ENCODE measurements at regions not wholly inside any gene's neighbourhood (a gene's known extent, or its start where the extent isn't known, plus 50 kb on each side); places are given as distances from the start of the nearest gene placed in this dataset.
A peak's percentile ranks its signal among the peaks of the same experiment; 100 is the strongest.

DNA sequence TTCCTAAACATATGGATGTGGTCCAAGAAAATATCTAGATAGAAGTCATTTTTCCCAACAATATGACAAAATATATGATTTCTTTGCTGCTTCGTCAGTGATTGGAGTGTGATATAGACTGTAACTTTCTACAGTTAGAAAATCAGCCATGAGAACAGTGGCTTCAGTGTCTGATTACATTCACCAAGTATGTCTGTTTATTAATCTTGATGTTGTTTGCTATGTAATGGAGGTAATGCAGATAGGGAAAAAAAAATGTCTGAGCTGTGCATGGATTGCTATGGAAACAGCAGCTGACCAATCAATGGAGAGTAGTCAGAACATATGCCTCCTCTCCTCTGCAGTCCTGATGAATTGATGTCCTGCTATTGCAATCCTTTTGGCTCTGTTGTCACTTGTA is 72.3 kb upstream of the GAP43 start:
- Mint-ChIP-seq H3K4me1 (no peaks in the 10 kb centered on the region), H3K9me3 (no peaks in the 10 kb centered on the region), H3K36me3 (ENCODE audit: low read depth) (no peaks in the 10 kb centered on the region), H3K27me3 (peaks cover 14% of the 10 kb centered on the region), H3K4me3 (no peak overlapping the region), H3K27ac (no peak overlapping the region)
- no peak for ATAC-seq (replicated peaks)

DNA sequence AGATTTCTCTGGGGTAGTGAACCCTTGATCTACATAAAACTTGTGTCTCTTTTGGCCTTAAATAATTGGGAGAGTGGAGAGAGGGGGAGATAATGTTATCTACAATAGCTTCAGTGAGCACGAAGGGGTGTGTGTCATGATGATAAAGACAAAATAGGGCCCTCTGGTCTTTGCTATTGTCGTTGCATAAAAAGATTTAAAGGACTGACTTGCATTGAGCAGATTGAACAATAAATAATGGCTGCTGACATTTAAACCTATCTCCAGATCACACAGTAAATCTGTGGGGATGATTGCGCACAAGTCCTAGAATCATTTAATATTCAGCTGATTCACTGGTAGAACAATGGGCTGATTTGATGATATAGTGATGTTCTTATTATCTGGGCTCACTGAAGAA is 71.3 kb upstream of the GAP43 start:
- Mint-ChIP-seq H3K9me3 (no peaks in the 10 kb centered on the region), H3K27ac (no peak overlapping the region), H3K4me1 (no peaks in the 10 kb centered on the region), H3K36me3 (ENCODE audit: low read depth) (no peaks in the 10 kb centered on the region), H3K27me3 (peaks cover 14% of the 10 kb centered on the region), H3K4me3 (no peak overlapping the region)
- no peak for ATAC-seq (replicated peaks)

DNA sequence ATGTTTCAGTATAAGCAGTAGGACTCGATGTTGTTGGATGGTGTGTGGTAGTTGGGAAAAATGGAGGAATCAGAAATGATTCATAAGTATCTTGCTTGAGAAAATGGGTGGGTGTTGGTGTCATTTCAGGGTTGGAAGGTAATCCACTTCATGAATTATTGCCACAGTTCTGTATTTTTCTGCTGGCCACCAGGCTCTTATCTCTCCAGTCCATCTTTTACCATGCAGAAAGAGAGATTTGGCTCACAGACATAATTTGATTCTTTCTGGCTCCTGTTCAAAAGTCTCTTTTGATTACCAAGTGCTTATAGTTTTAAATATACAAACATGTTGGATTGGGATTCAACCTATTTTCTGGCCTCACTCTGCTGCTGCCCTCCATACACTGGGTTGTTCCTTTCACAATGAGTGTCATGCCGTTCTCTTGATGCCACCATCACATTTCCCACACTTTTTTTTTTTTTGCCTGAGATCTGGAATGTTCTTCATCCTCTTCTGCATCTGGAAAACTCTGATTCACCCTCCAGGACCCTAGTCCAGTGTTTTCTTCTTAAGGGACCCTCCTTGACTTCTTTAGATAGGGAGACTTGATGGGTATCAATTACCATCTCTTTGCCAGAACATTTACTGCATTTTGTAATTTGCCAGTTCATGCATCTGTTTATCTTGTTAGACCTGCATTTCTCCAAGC is 69.4 kb upstream of the GAP43 start:
- no peak overlapping the region for H3K4me3 Mint-ChIP-seq
- no peaks in the 10 kb centered on the region for H3K9me3 Mint-ChIP-seq
- no peak for ATAC-seq (replicated peaks)
- no peaks in the 10 kb centered on the region for H3K36me3 Mint-ChIP-seq (ENCODE audit: low read depth)
- no peaks in the 10 kb centered on the region for H3K4me1 Mint-ChIP-seq
- peaks cover 14% of the 10 kb centered on the region for H3K27me3 Mint-ChIP-seq
- H3K27ac Mint-ChIP-seq = no peak overlapping the region

DNA sequence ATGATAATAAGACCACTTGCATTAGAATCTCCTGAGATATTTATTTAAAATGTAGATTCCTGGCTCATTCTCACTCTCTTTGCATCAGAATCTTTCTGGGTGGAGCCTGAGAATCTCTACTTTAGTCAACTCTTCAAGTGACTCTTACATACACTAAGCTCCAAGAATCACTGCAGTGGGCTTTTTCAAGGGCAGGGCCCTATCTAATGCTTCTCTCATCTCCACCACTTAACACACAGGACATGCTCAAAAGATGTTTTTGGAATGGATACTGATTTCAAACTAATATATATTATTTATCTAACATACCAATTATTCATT is 68.9 kb upstream of the GAP43 start:
- H3K4me3 Mint-ChIP-seq = no peak overlapping the region
- H3K9me3 Mint-ChIP-seq = no peaks in the 10 kb centered on the region
- H3K4me1 Mint-ChIP-seq = no peaks in the 10 kb centered on the region
- no peaks in the 10 kb centered on the region for H3K36me3 Mint-ChIP-seq (ENCODE audit: low read depth)
- peaks cover 14% of the 10 kb centered on the region for H3K27me3 Mint-ChIP-seq
- H3K27ac Mint-ChIP-seq = no peak overlapping the region
- no peak for ATAC-seq (replicated peaks)

- H3K4me3 Mint-ChIP-seq = no peak overlapping the region
- no peaks in the 10 kb centered on the region for H3K36me3 Mint-ChIP-seq (ENCODE audit: low read depth)
- H3K9me3 Mint-ChIP-seq = peaks cover 3% of the 10 kb centered on the region
- H3K27ac Mint-ChIP-seq = no peak overlapping the region
- ATAC-seq (replicated peaks) = peak; percentile 85
- H3K4me1 Mint-ChIP-seq = no peaks in the 10 kb centered on the region
- H3K27me3 Mint-ChIP-seq = peaks cover 29% of the 10 kb centered on the region
These were observed 60.6 kb upstream of the GAP43 start for GRCh38 chr3:115562636-115563267.

DNA sequence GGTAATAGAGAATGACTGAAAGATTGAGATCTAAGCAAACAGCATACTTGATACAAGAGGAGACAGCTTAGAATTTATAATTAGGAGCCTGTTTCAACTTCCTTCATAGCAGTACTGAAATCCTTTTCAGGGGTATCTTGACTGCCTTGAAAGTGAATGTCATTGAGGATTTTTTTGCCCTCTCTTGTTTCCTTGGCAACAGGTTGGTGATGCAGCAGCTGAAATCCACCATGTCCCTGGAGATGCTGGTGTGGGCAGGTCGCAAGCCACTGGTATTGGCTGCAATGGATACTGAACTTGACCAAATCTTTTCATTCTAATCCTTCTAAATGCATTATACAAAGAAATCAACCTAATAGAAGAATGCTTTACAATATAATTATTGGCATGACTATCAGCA is 59.3 kb upstream of the GAP43 start:
- H3K9me3 Mint-ChIP-seq = peaks cover 3% of the 10 kb centered on the region
- H3K27me3 Mint-ChIP-seq = peaks cover 29% of the 10 kb centered on the region
- no peaks in the 10 kb centered on the region for H3K4me1 Mint-ChIP-seq
- no peak overlapping the region for H3K4me3 Mint-ChIP-seq
- H3K27ac Mint-ChIP-seq = no peak overlapping the region
- no peaks in the 10 kb centered on the region for H3K36me3 Mint-ChIP-seq (ENCODE audit: low read depth)
- no peak for ATAC-seq (replicated peaks)

DNA sequence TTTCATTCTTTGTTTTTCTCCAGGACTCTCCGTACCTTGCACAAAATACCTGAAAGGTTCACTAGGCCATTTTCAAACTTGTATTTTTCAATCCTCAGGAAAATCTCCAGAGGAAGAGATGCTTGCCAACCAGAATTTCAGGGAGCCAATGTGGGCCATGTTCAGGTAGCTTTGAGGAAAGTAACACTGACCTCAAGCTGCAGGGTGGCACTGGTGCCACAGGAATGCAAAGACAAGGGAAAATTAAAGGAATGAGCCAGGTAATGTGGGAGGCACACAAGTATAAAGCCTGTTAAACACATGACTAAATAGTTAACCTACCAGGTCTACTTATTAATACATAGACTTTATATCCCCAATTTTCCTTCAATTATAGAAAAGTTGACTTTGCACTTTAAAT is 51.9 kb upstream of the GAP43 start:
- Mint-ChIP-seq H3K27me3 (peaks cover 21% of the 10 kb centered on the region), H3K36me3 (ENCODE audit: low read depth) (no peaks in the 10 kb centered on the region), H3K9me3 (peaks cover 3% of the 10 kb centered on the region), H3K4me1 (no peaks in the 10 kb centered on the region), H3K4me3 (no peak overlapping the region), H3K27ac (no peak overlapping the region)
- ATAC-seq (replicated peaks) = no peak
